NCI-H345 treated with DMSO at 0.1 percent for 48 hours (cell line): ENCODE measurements at regions not wholly inside any gene's neighbourhood (a gene's known extent, or its start where the extent isn't known, plus 50 kb on each side); places are given as distances from the start of the nearest gene placed in this dataset.

Experiments
- DNase-seq: peaks from one replicate; lab custom pipeline; 2025; ENCODE audit not compliant: unreplicated experiment; lab: John Stamatoyannopoulos, UW

DNA sequence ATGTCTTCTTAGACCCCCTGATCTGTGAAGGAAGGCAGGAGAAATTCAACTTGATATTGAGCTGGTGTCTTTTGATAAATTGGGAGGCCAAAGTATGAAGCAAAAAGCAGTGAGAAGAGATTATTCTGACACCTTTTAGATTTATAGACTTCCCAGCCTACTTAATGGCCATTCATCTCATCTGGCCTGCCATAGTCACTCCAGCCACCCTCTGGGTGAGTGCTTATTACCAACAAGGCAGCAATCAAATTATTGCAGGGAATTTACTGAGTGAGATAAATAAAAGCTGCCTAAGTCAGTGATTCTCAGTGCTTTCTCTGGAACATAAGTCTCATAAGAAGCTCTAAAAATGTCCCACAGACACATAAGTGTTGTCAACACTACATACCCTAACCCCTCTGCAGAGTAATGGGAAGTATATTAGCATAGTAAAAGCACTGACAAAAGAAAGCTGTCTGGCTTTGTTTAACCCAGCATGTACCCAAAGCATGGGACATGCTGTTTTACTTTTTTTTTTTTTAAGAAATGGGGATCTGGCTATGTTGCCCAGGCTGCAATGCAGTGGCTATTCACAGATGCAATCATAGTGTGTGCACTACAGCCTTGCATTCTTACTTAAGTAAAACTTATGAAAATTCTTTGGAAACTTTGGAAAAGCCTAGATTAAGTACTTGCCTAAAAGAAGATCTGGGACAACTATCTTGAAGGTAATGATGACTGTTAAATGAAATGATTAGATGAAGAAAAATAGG lies 725.3 kb downstream of the TUSC7 start:
- DNase-seq, result no peak

GRCh38 chr3:117435506-117435905 lies 725.9 kb downstream of the TUSC7 start:
- no peak for DNase-seq

- DNase-seq, result no peak
Measured at GRCh38 chr3:117439812-117440211, 730.2 kb downstream of the TUSC7 start.

- no peak for DNase-seq
Measured at GRCh38 chr3:117441851-117442250, 732.3 kb downstream of the TUSC7 start.

- DNase-seq, result no peak
Measured at GRCh38 chr3:117442566-117442965, 733.0 kb downstream of the TUSC7 start.

DNA sequence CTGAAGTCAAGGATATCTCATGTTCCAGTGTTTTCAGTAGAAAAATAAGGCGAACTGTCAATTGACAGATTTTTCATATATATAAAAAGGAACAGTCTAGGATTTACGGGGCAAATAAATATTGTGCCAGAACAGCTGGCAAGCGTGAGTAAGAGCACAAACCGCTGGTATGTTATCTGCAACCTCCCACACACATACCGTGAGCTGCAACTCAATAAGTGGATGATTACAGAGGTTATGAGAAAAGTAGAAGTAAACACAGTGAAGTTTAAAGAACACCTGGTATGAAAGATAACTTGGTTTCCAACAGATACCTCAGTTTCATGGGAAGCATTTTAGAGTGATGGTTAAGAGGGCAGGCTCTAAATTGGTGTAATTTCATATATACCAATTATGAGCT lies 733.4 kb downstream of the TUSC7 start:
- no peak for DNase-seq

- no peak for DNase-seq
Measured at GRCh38 chr3:117444175-117444574, 734.6 kb downstream of the TUSC7 start.

DNA sequence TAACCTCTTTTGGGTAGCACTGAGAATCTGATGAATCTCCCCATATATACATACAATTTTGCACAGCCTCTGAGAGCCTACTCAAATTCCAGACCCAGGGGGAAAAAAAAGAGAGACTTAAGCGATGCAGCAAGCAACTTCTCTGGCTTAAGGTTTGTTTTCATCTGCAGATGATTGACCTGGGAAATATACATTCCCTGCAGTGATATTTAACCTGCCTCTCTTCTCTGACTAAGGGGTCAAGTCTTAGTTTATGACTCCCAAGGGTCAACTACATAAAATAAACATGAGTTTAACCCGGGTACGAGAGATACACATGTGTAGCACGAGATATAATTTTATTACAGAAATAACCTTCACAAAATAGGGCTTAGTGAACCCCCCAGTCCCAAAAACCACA lies 737.8 kb downstream of the TUSC7 start:
- no peak for DNase-seq

GRCh38 chr3:117450026-117450425 lies 740.4 kb downstream of the TUSC7 start:
- no peak for DNase-seq

DNA sequence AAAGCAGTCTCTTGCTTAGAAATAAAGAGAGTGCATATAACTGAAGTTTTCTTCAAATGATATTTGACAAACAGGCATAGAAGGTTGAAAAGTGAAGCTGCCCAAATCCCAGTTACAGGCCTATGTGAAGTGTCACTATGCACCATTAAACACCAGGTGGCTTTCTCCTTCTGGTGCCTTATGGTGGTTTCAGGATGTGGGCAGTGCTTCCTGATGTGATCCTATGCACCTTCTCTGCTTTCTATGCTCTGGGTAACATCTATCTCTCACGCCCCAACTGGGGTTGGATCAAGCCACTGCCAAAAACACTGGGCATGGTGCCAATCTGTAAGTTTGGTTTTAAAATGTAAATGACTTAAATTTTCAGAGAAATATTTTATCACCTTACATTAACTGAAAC lies 744.7 kb downstream of the TUSC7 start:
- no peak for DNase-seq

- no peak for DNase-seq
Measured at GRCh38 chr3:117454908-117455307, 745.3 kb downstream of the TUSC7 start.

GRCh38 chr3:117455782-117456181 lies 746.2 kb downstream of the TUSC7 start:
- no peak for DNase-seq

- no peak for DNase-seq
Measured at GRCh38 chr3:117463276-117464115, 753.9 kb downstream of the TUSC7 start.

GRCh38 chr3:117471831-117472230 lies 762.3 kb downstream of the TUSC7 start:
- DNase-seq, result no peak

GRCh38 chr3:117473981-117474538 lies 764.5 kb downstream of the TUSC7 start:
- DNase-seq, result peak; percentile 19

DNA sequence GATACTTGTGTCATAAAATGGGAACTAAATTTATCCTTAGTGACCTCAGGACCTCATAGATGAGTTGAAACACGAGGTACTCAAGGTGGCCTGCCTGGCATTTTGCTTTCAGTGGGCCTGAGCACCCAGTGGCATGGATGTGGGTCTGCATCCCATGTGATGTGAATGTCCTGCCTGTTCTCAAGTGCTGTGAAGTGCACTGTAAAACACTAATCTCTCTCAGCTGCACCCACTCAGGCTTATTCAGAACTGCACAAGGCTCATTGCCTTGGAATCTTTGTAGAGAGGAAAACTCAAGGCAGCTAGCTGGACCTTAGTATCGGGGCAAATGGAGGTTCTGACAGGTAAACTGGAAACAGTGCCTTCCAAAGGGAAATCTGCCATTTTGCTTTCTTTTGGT lies 767.0 kb downstream of the TUSC7 start:
- no peak for DNase-seq

- DNase-seq, result no peak
Measured at GRCh38 chr3:117477214-117477755, 767.7 kb downstream of the TUSC7 start.

DNA sequence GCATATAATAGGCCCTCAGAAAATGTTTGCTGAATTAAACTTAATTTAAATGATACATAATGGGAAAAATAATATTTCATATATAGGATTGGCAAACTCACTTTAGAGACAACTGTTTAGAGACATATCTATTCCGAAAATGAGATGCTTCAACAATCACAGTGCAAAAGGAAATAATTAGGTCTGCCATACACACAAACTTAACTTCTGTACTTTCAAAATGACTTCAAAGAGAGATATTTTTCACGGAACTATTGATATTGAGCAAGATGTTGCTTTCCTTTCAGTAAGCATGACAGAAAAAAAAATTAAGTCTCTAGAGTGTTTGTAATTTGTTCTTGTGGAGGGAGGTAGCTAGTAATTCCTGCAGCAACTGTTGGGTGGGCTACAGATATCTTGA lies 769.5 kb downstream of the TUSC7 start:
- DNase-seq, result no peak

GRCh38 chr3:117480525-117480924 lies 770.9 kb downstream of the TUSC7 start:
- no peak for DNase-seq

DNA sequence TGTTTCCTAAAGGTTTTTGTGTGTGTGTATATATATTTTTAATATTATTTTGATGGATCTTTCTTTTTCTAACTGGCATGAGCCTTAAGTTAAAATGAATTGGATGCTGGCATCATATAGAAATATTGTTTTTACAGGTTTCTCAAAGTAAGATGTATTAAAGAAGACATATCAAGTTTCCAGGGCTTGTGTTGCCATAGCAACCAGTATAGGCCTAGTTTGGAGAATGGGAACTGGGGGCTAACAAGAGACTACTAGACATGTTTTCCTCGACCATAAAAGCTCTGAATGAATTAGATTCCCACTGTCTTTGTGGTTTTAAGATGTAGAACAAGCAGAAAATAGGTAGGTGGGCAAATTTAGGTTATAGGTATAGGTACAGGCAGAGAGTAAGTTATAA lies 771.4 kb downstream of the TUSC7 start:
- no peak for DNase-seq

DNA sequence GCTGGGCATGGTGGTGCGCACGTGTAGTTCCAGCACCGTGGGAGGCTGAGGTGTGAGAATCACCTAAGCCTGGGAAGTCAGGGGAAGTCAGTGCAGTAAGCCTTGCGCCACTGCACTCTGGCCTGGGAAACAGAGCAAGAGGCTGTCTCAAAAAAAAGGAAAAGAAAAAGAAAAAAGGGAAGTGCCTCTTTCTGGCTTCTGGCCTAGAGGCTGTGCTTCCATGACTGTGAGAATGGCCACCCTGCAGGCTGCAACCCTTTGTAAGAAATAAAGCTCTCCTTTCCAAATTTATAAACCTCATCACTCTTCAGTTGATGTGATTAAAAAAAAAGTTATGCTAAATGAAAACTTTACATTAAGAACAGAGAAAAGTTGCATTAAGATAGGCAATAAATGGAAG lies 774.3 kb downstream of the TUSC7 start:
- DNase-seq, result no peak

GRCh38 chr3:117485841-117486240 lies 776.3 kb downstream of the TUSC7 start:
- DNase-seq, result no peak
